Panc1 (cell line): ENCODE measurements at regions not wholly inside any gene's neighbourhood (a gene's known extent, or its start where the extent isn't known, plus 50 kb on each side); places are given as distances from the start of the nearest gene placed in this dataset.

ENCODE experiments used
- ATAC-seq: fragments of 200-7000 bp; cut with Tn5 transposase; 2 replicates; pipeline ENCODE4 v1.9.1; 2020; ENCODE audit warnings: mild to moderate bottlenecking, moderate library complexity
- BruUV-seq: library from RNA; stranded (reverse); fragments of 400-500 nt; replicated peaks from 2 replicates; lab custom pipeline; 2021; lab: Mats Ljungman, UMichigan
- CTCF ChIA-PET: fragments of 300-600 bp; sonication (Branson Sonifier 250); formaldehyde crosslinking; loops from one replicate; lab custom pipeline; 2022; ENCODE audit warnings: antibody characterized with exemption; lab: Charles Lee
- POLR2A ChIA-PET: fragments of 300-600 bp; sonication (Branson Sonifier 250); formaldehyde crosslinking; loops from one replicate; lab custom pipeline; 2022; ENCODE audit warnings: antibody characterized with exemption; lab: Charles Lee
- DNase-seq: peaks from one replicate; pipeline ENCODE4 v3.0.0-alpha.2; 2010; ENCODE audit warnings: low read depth, low spot score
- H3K27ac ChIP-seq: 2 replicates; pipeline ENCODE4 v1.5.1; 2011; ENCODE audit warnings: mild to moderate bottlenecking, low read length, inconsistent platforms
- H3K27me3 ChIP-seq: fragments of 200-500 bp; sonication (Bioruptor generic); 2 replicates; pipeline ENCODE4 v1.6.0; 2014; ENCODE audit warnings: low read length, inconsistent platforms; ENCODE audit not compliant: control insufficient read depth, insufficient read depth
- H3K36me3 ChIP-seq: fragments of 200-500 bp; sonication (Bioruptor generic); 2 replicates; pipeline ENCODE4 v1.5.1; 2014; ENCODE audit warnings: inconsistent platforms, mild to moderate bottlenecking, low read length, moderate library complexity; ENCODE audit not compliant: control insufficient read depth, insufficient read depth
- H3K4me1 ChIP-seq: 2 replicates; pipeline ENCODE4 v1.5.1; 2011; ENCODE audit warnings: inconsistent platforms, mild to moderate bottlenecking, low read length, moderate library complexity; ENCODE audit not compliant: control insufficient read depth, insufficient read depth
- H3K4me3 ChIP-seq, 2 experiments: 2 replicates each; pipeline ENCODE4 v1.5.1; 2011 to 2012; ENCODE audit warnings: low read depth in 2 of 2, low read length in 2 of 2, mild to moderate bottlenecking in 2 of 2, inconsistent platforms in 1 of 2, moderate library complexity in 1 of 2
- H3K9me3 ChIP-seq: fragments of 200-500 bp; sonication (Bioruptor generic); 2 replicates; pipeline ENCODE4 v1.5.1; 2014; ENCODE audit warnings: low read depth, mild to moderate bottlenecking, inconsistent platforms, low read length, moderate library complexity; ENCODE audit not compliant: control insufficient read depth, insufficient read depth
- POLR2AphosphoS5 ChIP-seq: IDR thresholded peaks from 2 replicates; pipeline ENCODE4 v1.6.1; 2012; ENCODE audit warnings: mild to moderate bottlenecking, low read depth, low read length, moderate library complexity
- SIN3A ChIP-seq: IDR thresholded peaks from 2 replicates; pipeline ENCODE4 v1.6.1; 2012; ENCODE audit warnings: low read depth, mild to moderate bottlenecking, low read length, moderate library complexity, borderline replicate concordance; ENCODE audit not compliant: insufficient read depth
- TCF7L2 ChIP-seq: IDR thresholded peaks from 2 replicates; pipeline ENCODE4 v1.6.1; 2011; ENCODE audit warnings: mild to moderate bottlenecking, low read depth, low read length, inconsistent platforms
- in situ Hi-C: cut with HindIII; loops from 2 replicates; pipeline ENCODE4 v1.10.0; 2016; ENCODE audit warnings: low sequenced_read_pairs, low pct_unique_long_range_greater_than_20kb
- intact Hi-C: fragments of 100-400 bp; cut with micrococcal nuclease; formaldehyde crosslinking; loops from one replicate; pipeline ENCODE4 v1.10.0; 2022; ENCODE audit not compliant: unreplicated experiment
- TF ChIP-seq, protein P1 (sequence below): fragments of 450-650 bp; IDR thresholded peaks from 2 replicates; pipeline ENCODE4 v1.5.1; 2017; ENCODE audit warnings: mild to moderate bottlenecking
- TF ChIP-seq, protein P2 (sequence below), 2 experiments: IDR thresholded peaks; 2 replicates each; pipeline ENCODE4 v1.6.1; 2011 to 2012; ENCODE audit warnings: low read depth in 2 of 2, control low read depth in 1 of 2, low read length in 1 of 2, mild to moderate bottlenecking in 1 of 2, moderate library complexity in 1 of 2; ENCODE audit not compliant: insufficient read depth in 1 of 2

DNA sequence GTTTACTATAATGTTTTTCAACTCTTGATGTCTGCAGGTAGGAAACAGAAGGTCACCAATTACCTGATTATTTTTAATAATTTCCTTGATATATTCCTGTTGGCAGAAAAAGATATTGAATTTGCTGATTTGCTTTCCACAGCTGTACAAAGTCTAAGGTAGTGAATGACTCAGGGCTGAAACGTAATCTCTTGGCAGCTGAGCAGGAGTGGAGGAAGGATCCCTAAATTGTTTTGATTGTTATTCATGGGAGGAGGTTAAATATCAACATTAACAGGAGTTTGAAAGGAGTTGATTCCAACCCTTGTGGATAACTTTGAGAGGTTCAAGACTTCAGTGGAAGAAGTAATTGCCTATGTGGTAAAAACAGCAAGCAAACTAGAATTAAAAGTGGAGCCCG, 345.2 kb upstream of the SLC8A1 start:
- TF ChIP-seq, protein P1, sequence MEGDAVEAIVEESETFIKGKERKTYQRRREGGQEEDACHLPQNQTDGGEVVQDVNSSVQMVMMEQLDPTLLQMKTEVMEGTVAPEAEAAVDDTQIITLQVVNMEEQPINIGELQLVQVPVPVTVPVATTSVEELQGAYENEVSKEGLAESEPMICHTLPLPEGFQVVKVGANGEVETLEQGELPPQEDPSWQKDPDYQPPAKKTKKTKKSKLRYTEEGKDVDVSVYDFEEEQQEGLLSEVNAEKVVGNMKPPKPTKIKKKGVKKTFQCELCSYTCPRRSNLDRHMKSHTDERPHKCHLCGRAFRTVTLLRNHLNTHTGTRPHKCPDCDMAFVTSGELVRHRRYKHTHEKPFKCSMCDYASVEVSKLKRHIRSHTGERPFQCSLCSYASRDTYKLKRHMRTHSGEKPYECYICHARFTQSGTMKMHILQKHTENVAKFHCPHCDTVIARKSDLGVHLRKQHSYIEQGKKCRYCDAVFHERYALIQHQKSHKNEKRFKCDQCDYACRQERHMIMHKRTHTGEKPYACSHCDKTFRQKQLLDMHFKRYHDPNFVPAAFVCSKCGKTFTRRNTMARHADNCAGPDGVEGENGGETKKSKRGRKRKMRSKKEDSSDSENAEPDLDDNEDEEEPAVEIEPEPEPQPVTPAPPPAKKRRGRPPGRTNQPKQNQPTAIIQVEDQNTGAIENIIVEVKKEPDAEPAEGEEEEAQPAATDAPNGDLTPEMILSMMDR = no peak
- TF ChIP-seq SIN3A (no peak), TCF7L2 (no peak), POLR2AphosphoS5 (no peak)
- TF ChIP-seq, protein P2, sequence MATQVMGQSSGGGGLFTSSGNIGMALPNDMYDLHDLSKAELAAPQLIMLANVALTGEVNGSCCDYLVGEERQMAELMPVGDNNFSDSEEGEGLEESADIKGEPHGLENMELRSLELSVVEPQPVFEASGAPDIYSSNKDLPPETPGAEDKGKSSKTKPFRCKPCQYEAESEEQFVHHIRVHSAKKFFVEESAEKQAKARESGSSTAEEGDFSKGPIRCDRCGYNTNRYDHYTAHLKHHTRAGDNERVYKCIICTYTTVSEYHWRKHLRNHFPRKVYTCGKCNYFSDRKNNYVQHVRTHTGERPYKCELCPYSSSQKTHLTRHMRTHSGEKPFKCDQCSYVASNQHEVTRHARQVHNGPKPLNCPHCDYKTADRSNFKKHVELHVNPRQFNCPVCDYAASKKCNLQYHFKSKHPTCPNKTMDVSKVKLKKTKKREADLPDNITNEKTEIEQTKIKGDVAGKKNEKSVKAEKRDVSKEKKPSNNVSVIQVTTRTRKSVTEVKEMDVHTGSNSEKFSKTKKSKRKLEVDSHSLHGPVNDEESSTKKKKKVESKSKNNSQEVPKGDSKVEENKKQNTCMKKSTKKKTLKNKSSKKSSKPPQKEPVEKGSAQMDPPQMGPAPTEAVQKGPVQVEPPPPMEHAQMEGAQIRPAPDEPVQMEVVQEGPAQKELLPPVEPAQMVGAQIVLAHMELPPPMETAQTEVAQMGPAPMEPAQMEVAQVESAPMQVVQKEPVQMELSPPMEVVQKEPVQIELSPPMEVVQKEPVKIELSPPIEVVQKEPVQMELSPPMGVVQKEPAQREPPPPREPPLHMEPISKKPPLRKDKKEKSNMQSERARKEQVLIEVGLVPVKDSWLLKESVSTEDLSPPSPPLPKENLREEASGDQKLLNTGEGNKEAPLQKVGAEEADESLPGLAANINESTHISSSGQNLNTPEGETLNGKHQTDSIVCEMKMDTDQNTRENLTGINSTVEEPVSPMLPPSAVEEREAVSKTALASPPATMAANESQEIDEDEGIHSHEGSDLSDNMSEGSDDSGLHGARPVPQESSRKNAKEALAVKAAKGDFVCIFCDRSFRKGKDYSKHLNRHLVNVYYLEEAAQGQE (IDR thresholded peaks at IDR 0.05; ENCODE audit: insufficient read depth in 1 of 2, low read depth in 2 of 2, low read length in 1 of 2) = no peak
- ChIA-PET CTCF (no interaction called here), POLR2A (no interaction called here)
- no peaks in the 10 kb centered on the region for H3K27me3 ChIP-seq
- no peaks in the 10 kb centered on the region for H3K9me3 ChIP-seq
- DNase-seq (no peak), ATAC-seq (no peak)
- H3K4me1 ChIP-seq = no peaks in the 10 kb centered on the region
- no peak overlapping the region for H3K4me3 ChIP-seq
- H3K27ac ChIP-seq = no peak overlapping the region
- intact Hi-C loops = no loop called here
- BruUV-seq = no TSS peak
- in situ Hi-C loops = no loop called here
- no peaks in the 10 kb centered on the region for H3K36me3 ChIP-seq

DNA sequence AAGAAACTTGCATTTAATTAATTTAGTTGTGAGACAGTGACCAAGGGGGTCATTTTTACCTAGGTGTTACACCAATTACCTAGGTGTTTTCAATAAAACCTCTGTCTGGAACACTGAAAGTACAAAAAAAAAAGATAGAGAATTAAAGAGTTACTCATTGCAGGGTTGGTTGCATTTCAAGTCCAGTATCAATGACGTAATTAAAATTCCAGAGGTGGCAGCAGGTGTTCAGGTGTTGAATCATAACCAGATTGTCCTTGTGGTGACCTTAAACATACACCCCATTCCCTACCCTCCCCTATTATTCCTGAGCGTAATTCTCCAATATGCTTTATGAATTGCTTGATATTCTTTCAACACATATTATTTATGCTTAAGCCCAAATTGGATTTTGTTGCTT, 352.0 kb upstream of the SLC8A1 start:
- no TSS peak for BruUV-seq
- no peak for ATAC-seq
- Histone ChIP-seq H3K27ac (no peak overlapping the region), H3K27me3 (no peaks in the 10 kb centered on the region), H3K4me3 (no peak overlapping the region), H3K36me3 (no peaks in the 10 kb centered on the region), H3K9me3 (no peaks in the 10 kb centered on the region), H3K4me1 (no peaks in the 10 kb centered on the region)
- in situ Hi-C loops (no loop called here), intact Hi-C loops (no loop called here)
- no peak for DNase-seq
- ChIA-PET CTCF (no interaction called here), POLR2A (no interaction called here)
- TF ChIP-seq TCF7L2 (no peak), SIN3A (no peak), POLR2AphosphoS5 (no peak)
- TF ChIP-seq, protein P2 (IDR thresholded peaks at IDR 0.05; ENCODE audit: insufficient read depth in 1 of 2, low read depth in 2 of 2, low read length in 1 of 2) = no peak
- TF ChIP-seq, protein P1 = no peak
